Testis (tissue), 2 donors: ENCODE measurements at regions not wholly inside any gene's neighbourhood (a gene's known extent, or its start where the extent isn't known, plus 50 kb on each side); places are given as distances from the start of the nearest gene placed in this dataset.

Experiments used
- POLR2A ChIP-seq: fragments of 450-650 bp; IDR thresholded peaks from one replicate; pipeline ENCODE4 v1.6.1; 2017; ENCODE audit warnings: antibody characterized with exemption, mild to moderate bottlenecking, moderate library complexity
- TF ChIP-seq, protein P1 (sequence below), 3 experiments: fragments of 450-650 bp in 2 of 3; fragments of 200-600 bp in 1 of 3; sonication (generic) in 1 of 3; IDR thresholded peaks; one replicate each; pipeline ENCODE4 v1.5.1; 2016 to 2019; ENCODE audit warnings: antibody characterized with exemption in 3 of 3, mild to moderate bottlenecking in 2 of 3, moderate library complexity in 1 of 3

DNA sequence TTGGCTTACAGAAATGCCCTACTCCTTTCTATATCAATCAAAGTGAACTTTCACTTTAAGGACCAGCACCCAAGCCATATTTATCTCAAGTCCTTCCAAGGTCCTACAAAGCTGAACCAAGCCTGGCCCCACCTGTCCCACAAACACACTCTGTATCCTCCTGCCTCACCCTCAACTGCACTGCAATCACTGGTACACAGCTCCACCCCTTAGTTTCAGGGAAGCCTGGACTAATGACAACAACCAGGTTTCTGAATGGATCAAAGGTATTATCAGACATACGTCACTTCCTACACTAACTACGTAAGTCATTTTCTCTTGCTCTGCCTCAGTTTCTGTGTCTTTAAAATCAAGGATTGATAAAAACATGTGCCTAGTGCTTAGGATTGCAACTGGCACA lies 205.6 kb upstream of the HS3ST1 start:
- TF ChIP-seq POLR2A: no peak
- TF ChIP-seq, protein P1, sequence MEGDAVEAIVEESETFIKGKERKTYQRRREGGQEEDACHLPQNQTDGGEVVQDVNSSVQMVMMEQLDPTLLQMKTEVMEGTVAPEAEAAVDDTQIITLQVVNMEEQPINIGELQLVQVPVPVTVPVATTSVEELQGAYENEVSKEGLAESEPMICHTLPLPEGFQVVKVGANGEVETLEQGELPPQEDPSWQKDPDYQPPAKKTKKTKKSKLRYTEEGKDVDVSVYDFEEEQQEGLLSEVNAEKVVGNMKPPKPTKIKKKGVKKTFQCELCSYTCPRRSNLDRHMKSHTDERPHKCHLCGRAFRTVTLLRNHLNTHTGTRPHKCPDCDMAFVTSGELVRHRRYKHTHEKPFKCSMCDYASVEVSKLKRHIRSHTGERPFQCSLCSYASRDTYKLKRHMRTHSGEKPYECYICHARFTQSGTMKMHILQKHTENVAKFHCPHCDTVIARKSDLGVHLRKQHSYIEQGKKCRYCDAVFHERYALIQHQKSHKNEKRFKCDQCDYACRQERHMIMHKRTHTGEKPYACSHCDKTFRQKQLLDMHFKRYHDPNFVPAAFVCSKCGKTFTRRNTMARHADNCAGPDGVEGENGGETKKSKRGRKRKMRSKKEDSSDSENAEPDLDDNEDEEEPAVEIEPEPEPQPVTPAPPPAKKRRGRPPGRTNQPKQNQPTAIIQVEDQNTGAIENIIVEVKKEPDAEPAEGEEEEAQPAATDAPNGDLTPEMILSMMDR (IDR thresholded peaks at IDR 0.05): no peak
